ENCODE measurements at regions not wholly inside any gene's neighbourhood (a gene's known extent, or its start where the extent isn't known, plus 50 kb on each side); places are given as distances from the start of the nearest gene placed in this dataset.
"Not testable (repeated sequence)": the region's sequence is repeated elsewhere in the genome, so short reads cannot be mapped to it uniquely, and the experiment has no call there.

DNA sequence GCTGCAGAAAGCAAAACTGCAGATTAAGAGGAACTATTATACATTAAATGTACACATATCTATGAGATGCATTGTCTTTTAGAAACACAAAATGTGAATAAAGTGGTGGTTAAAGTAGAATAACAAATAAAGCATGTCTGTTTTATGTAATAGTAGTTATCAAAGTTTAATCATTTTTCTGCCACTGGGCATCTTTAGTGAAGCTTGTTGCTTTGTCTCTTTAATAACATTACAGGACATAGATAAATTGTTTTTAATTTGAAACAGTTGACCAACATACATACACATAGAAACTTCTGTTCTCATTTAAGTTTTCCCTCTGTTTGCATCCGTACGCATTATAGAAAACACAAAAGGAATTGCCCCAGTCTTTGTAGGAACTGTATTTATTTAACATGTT, 1700.0 kb upstream of the ADGRL3 start:
- Mint-ChIP-seq H3K4me1 (no peaks in the 10 kb centered on the region), H3K27me3 (no peaks in the 10 kb centered on the region), H3K27ac (no peak overlapping the region), H3K4me3 (no peak overlapping the region), H3K36me3 (no peaks in the 10 kb centered on the region), H3K9me3 (peaks cover 7 to 31% (median 14%) of the 10 kb centered on the region in 5 donors)
- DNase-seq = no peak
- Histone ChIP-seq H3K9me3 (ENCODE audit: low read length) (no peaks in the 10 kb centered on the region), H3K36me3 (ENCODE audit: insufficient read depth, low read length) (no peaks in the 10 kb centered on the region), H3K4me3 (ENCODE audit: low read length) (no peak overlapping the region), H3K27me3 (ENCODE audit: insufficient read depth, low read length, poor library complexity, severe bottlenecking) (no peaks in the 10 kb centered on the region), H3K4me1 (ENCODE audit: insufficient read depth, low read length) (no peaks in the 10 kb centered on the region), H3K27ac (ENCODE audit: low read depth, low read length) (no peak overlapping the region)
- CTCF ChIA-PET = no interaction called here
- POLR2A ChIA-PET = no interaction called here

DNA sequence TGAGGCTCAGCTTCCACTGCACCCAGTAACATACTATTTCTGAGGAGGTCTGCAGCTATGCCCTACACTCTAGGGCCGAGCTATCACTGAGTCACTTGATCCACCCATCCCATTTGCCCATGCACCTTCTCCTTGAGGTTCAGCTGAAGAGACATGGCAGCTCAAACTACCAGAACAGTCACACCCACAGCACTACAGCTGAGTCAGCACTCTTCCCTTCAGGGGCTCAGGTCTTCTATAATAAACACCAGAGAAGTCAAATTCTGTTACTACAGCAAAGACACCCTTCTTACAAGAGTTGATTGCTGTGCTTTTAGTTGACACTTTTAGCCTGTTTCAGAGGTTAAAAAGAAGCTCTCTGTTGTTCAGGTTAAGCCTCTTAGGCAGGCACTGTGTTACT, 1696.4 kb upstream of the ADGRL3 start:
- Histone ChIP-seq H3K36me3 (ENCODE audit: insufficient read depth, low read length) (no peaks in the 10 kb centered on the region), H3K27ac (ENCODE audit: low read depth, low read length) (no peak overlapping the region), H3K4me1 (ENCODE audit: insufficient read depth, low read length) (no peaks in the 10 kb centered on the region), H3K4me3 (ENCODE audit: low read length) (no peak overlapping the region), H3K27me3 (ENCODE audit: insufficient read depth, low read length, poor library complexity, severe bottlenecking) (no peaks in the 10 kb centered on the region), H3K9me3 (ENCODE audit: low read length) (no peaks in the 10 kb centered on the region)
- Mint-ChIP-seq H3K4me3 (no peak overlapping the region), H3K27ac (no peak overlapping the region), H3K27me3 (no peaks in the 10 kb centered on the region), H3K9me3 (peaks cover 2 to 25% (median 9%) of the 10 kb centered on the region in 5 donors), H3K4me1 (no peaks in the 10 kb centered on the region), H3K36me3 (no peaks in the 10 kb centered on the region)
- no peak for DNase-seq
- ChIA-PET POLR2A (no interaction called here), CTCF (no interaction called here)

DNA sequence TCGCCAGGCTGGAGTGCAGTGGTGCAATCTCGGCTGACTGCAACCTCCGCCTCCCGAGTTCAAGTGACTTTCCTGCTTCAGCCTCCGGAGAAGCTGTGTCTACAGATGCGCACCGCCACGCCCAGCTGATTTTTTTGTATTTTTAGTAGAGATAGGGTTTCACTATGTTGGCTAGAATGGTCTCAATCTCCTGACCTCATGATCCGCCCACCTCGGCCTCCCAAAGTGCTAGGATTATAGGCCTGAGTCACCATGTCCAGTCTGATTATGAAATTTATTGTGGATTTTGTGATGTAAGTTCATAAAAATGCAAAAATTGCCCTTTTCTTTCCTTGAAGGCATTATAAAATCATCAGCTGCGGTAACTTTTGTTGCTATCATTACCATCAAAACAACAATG, 1688.3 kb upstream of the ADGRL3 start:
- CTCF ChIA-PET; H3K27me3 Mint-ChIP-seq; DNase-seq; H3K4me3 ChIP-seq (ENCODE audit: low read length); H3K9me3 ChIP-seq (ENCODE audit: low read length); H3K4me3 Mint-ChIP-seq; H3K4me1 Mint-ChIP-seq; POLR2A ChIA-PET; H3K36me3 ChIP-seq (ENCODE audit: insufficient read depth, low read length); H3K36me3 Mint-ChIP-seq; H3K27me3 ChIP-seq (ENCODE audit: insufficient read depth, low read length, poor library complexity, severe bottlenecking); H3K27ac Mint-ChIP-seq; H3K27ac ChIP-seq (ENCODE audit: low read depth, low read length); H3K4me1 ChIP-seq (ENCODE audit: insufficient read depth, low read length): not testable (repeated sequence)
- peaks cover 2 to 25% (median 7%) of the 10 kb centered on the region in 5 donors for H3K9me3 Mint-ChIP-seq

DNA sequence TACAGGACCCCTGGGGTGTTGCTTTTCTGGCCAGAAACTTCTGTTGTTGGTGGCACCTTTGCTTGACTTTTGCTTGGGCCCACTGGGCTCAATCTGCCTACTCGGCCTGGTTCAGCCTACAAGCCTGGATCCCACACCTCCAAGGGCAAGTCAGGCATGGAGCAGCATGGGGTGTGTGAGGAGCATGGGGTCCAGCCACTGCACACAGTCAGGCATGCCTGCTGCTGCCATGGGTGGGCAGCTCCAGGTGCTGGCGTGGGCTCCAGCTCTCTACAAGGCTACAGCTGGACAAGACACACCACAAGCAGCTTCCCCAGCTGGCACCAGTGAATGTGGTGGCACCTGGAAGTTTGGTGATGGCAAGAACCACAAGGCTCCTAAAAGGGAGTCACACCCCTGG, 1683.1 kb upstream of the ADGRL3 start:
- Histone ChIP-seq H3K27ac (ENCODE audit: low read depth, low read length) (no peak overlapping the region), H3K36me3 (ENCODE audit: insufficient read depth, low read length) (no peaks in the 10 kb centered on the region), H3K4me3 (ENCODE audit: low read length) (no peak overlapping the region), H3K9me3 (ENCODE audit: low read length) (no peaks in the 10 kb centered on the region), H3K27me3 (ENCODE audit: insufficient read depth, low read length, poor library complexity, severe bottlenecking) (no peaks in the 10 kb centered on the region), H3K4me1 (ENCODE audit: insufficient read depth, low read length) (no peaks in the 10 kb centered on the region)
- POLR2A ChIA-PET = no interaction called here
- CTCF ChIA-PET = no interaction called here
- Mint-ChIP-seq H3K36me3 (no peaks in the 10 kb centered on the region), H3K4me1 (no peaks in the 10 kb centered on the region), H3K9me3 (peaks cover 7 to 22% (median 9%) of the 10 kb centered on the region in 5 donors), H3K27ac (no peak overlapping the region), H3K27me3 (no peaks in the 10 kb centered on the region), H3K4me3 (no peak overlapping the region)
- no peak for DNase-seq

DNA sequence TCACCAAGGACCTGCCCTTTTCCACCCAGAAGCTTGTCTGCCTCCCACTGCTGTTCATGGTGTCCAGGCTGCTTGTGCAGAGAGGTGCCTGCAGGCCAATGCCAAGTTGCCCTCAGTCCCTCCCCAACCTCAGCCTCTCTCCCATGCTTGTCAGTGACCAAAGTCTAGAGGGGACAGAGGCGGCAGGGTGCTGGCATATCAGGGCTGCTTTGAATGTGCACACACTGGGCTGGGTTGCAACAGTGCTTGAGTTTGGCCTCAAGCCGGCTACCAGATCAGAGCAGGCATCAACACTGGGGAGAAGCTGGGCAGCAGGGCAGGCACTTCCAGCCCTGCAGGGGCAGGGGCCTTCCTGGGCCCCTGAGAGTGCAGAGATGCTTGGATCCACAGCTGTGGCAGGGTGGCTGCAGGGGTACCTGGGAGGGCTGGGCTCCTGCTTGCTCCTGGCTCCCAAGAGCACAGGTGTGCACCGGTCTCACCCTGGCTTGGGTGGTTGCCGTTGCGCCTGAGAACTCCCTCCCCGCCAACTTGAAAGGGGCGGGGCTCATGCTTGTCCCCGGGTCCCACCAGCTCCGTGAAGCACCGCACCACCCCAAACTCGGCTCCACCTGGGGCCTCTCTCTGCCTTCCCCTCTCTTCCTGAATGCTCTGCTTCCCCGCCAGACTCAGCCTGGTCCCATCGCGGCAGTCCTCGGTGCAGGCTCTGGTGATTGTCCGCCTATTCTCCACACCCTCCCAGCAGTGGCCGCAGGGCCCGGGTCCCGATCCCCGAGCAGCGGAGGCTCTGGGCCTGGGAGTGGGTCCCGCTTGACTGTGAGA, 1681.9 kb upstream of the ADGRL3 start:
- POLR2A ChIA-PET = no interaction called here
- peaks cover 7 to 29% (median 12%) of the 10 kb centered on the region in 5 donors for H3K9me3 Mint-ChIP-seq
- Histone ChIP-seq H3K27ac (ENCODE audit: low read depth, low read length) (no peak overlapping the region), H3K36me3 (ENCODE audit: insufficient read depth, low read length) (no peaks in the 10 kb centered on the region), H3K9me3 (ENCODE audit: low read length) (no peaks in the 10 kb centered on the region), H3K27me3 (ENCODE audit: insufficient read depth, low read length, poor library complexity, severe bottlenecking) (no peaks in the 10 kb centered on the region), H3K4me1 (ENCODE audit: insufficient read depth, low read length) (no peaks in the 10 kb centered on the region), H3K4me3 (ENCODE audit: low read length) (no peak overlapping the region)
- no peak overlapping the region for H3K4me3 Mint-ChIP-seq
- no peaks in the 10 kb centered on the region for H3K4me1 Mint-ChIP-seq
- CTCF ChIA-PET = no interaction called here
- H3K36me3 Mint-ChIP-seq = no peaks in the 10 kb centered on the region
- H3K27ac Mint-ChIP-seq = no peak overlapping the region
- no peaks in the 10 kb centered on the region for H3K27me3 Mint-ChIP-seq
- DNase-seq = no peak

DNA sequence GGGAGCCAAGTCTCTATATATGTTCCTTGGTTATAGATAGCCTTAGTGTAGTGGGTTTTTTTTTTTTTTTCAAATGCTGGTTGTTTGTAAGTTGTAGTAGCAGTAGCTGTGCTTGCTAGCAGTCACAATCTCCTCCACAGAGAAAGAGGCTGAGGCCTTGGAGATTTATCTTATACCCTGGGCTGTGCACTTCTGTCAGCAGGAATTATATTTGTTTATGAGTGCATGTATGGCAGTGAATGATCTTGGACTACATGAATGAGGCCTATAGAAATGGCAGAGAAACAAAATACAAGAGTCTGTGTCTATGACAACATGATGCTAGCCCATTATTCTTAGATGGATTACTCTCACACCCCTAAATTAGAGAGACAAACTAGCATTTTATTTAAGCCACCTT, 1674.2 kb upstream of the ADGRL3 start:
- CTCF ChIA-PET = no interaction called here

DNA sequence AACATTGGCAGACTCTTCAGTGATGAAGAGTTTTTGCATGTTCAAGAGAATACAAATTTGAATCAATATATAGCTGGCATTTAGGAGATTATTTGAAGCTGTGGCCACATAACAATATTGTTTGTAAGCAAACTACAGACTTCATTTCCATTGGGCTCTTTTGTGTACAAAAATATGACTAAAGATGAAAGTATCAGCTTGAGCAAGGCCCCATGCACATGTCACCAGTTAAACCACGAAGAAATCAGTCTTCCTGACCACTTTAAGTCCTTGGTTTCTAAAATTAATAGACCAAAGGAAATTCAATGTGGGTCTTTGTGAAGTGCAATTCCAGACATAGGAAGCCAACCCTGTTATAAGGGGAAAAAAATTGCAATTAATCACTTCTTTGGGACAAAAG, 1664.6 kb upstream of the ADGRL3 start:
- H3K36me3 Mint-ChIP-seq = no peaks in the 10 kb centered on the region
- CTCF ChIA-PET = no interaction called here
- H3K27ac Mint-ChIP-seq = no peak overlapping the region

More for the DNA sequence above, 1674.2 kb upstream of the ADGRL3 start:
- Histone ChIP-seq H3K27me3 (ENCODE audit: insufficient read depth, low read length, poor library complexity, severe bottlenecking) (no peaks in the 10 kb centered on the region), H3K4me1 (ENCODE audit: insufficient read depth, low read length) (no peaks in the 10 kb centered on the region), H3K9me3 (ENCODE audit: low read length) (no peaks in the 10 kb centered on the region), H3K4me3 (ENCODE audit: low read length) (no peak overlapping the region), H3K27ac (ENCODE audit: low read depth, low read length) (no peak overlapping the region), H3K36me3 (ENCODE audit: insufficient read depth, low read length) (no peaks in the 10 kb centered on the region)
- no peaks in the 10 kb centered on the region for H3K4me1 Mint-ChIP-seq
- no peak overlapping the region for H3K4me3 Mint-ChIP-seq
- DNase-seq = no peak
- H3K27me3 Mint-ChIP-seq = no peaks in the 10 kb centered on the region
- peaks cover 0 to 42% (median 21%) of the 10 kb centered on the region in 5 donors for H3K9me3 Mint-ChIP-seq
- H3K27ac Mint-ChIP-seq = no peak overlapping the region
- POLR2A ChIA-PET = no interaction called here
- peaks cover 0 to 1% (median 0%) of the 10 kb centered on the region in 3 donors for H3K36me3 Mint-ChIP-seq

DNA sequence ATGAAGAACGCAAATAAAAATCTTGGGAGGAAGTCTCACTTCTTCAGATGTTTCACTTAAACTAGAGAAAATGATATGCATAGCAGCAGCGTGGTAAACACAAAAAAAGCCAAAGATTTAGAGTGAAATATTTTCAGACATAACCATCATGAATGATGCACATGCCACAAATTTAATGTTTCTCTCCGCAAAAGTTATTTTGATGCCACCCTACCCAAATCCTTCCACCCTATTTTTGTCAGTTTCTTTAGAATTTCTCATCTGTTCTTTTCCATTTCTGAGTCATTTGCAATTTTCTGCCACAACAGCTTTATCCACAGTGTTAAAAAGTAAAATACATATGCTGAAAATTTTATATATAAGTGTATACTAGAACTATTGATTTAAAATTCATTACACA, 1663.7 kb upstream of the ADGRL3 start:
- no peaks in the 10 kb centered on the region for H3K36me3 Mint-ChIP-seq
- no peak overlapping the region for H3K4me3 Mint-ChIP-seq
- ChIA-PET POLR2A (no interaction called here), CTCF (no interaction called here)
- H3K27ac Mint-ChIP-seq = no peak overlapping the region
- H3K9me3 Mint-ChIP-seq = peaks cover 0 to 31% (median 7%) of the 10 kb centered on the region in 5 donors
- Histone ChIP-seq H3K9me3 (ENCODE audit: low read length) (no peaks in the 10 kb centered on the region), H3K36me3 (ENCODE audit: insufficient read depth, low read length) (no peaks in the 10 kb centered on the region), H3K4me1 (ENCODE audit: insufficient read depth, low read length) (no peaks in the 10 kb centered on the region), H3K27me3 (ENCODE audit: insufficient read depth, low read length, poor library complexity, severe bottlenecking) (no peaks in the 10 kb centered on the region), H3K27ac (ENCODE audit: low read depth, low read length) (no peak overlapping the region), H3K4me3 (ENCODE audit: low read length) (no peak overlapping the region)
- H3K27me3 Mint-ChIP-seq = no peaks in the 10 kb centered on the region
- no peak for DNase-seq
- no peaks in the 10 kb centered on the region for H3K4me1 Mint-ChIP-seq

More for the DNA sequence above, 1664.6 kb upstream of the ADGRL3 start:
- Histone ChIP-seq H3K27me3 (ENCODE audit: insufficient read depth, low read length, poor library complexity, severe bottlenecking) (no peaks in the 10 kb centered on the region), H3K9me3 (ENCODE audit: low read length) (no peaks in the 10 kb centered on the region), H3K36me3 (ENCODE audit: insufficient read depth, low read length) (no peaks in the 10 kb centered on the region), H3K4me3 (ENCODE audit: low read length) (no peak overlapping the region), H3K4me1 (ENCODE audit: insufficient read depth, low read length) (no peaks in the 10 kb centered on the region), H3K27ac (ENCODE audit: low read depth, low read length) (no peak overlapping the region)
- Mint-ChIP-seq H3K9me3 (peaks cover 0 to 31% (median 7%) of the 10 kb centered on the region in 5 donors), H3K4me1 (no peaks in the 10 kb centered on the region), H3K27me3 (no peaks in the 10 kb centered on the region), H3K4me3 (no peak overlapping the region)
- POLR2A ChIA-PET = no interaction called here
- no peak for DNase-seq

Measured in CD8-positive, alpha-beta memory T cell (primary cell).